ENCODE measurements at regions not wholly inside any gene's neighbourhood (a gene's known extent, or its start where the extent isn't known, plus 50 kb on each side); places are given as distances from the start of the nearest gene placed in this dataset.
"Not testable (repeated sequence)": the region's sequence is repeated elsewhere in the genome, so short reads cannot be mapped to it uniquely, and the experiment has no call there.

- peaks cover 9% of the 10 kb centered on the region; the same call in 1 of the 2 replicates for H3K4me1 ChIP-seq
- H3K4me3 ChIP-seq, result no peak overlapping the region
- H3K27me3 ChIP-seq, result no peaks in the 10 kb centered on the region; the same call in 1 of the 2 replicates
- no peak overlapping the region for H3K27ac ChIP-seq
- H3K9me3 ChIP-seq (replicated peaks), result no peaks in the 10 kb centered on the region
- no peaks in the 10 kb centered on the region for H3K36me3 ChIP-seq
- no peak for DNase-seq
Observed at GRCh38 chr2:42977270-42978174, 185.1 kb upstream of the HAAO start.

- Histone ChIP-seq H3K4me3 (no peak overlapping the region), H3K27me3 (no peaks in the 10 kb centered on the region; the same call in 1 of the 2 replicates), H3K36me3 (no peaks in the 10 kb centered on the region), H3K9me3 (replicated peaks) (no peaks in the 10 kb centered on the region), H3K27ac (no peak overlapping the region), H3K4me1 (peaks cover 9% of the 10 kb centered on the region; the same call in 1 of the 2 replicates)
- no peak for DNase-seq
Observed at GRCh38 chr2:42976351-42976750, 184.0 kb upstream of the HAAO start.

- peak; percentile 78 to 85 for DNase-seq
- Histone ChIP-seq H3K27me3 (no peaks in the 10 kb centered on the region; the same call in 1 of the 2 replicates), H3K36me3 (no peaks in the 10 kb centered on the region), H3K4me1 (peaks cover 9% of the 10 kb centered on the region; the same call in 1 of the 2 replicates), H3K27ac (no peak overlapping the region), H3K9me3 (replicated peaks) (no peaks in the 10 kb centered on the region), H3K4me3 (peak overlapping the region; percentile 42)
Observed at GRCh38 chr2:42974721-42975717, 182.6 kb upstream of the HAAO start.

- H3K36me3 ChIP-seq, result no peaks in the 10 kb centered on the region
- H3K9me3 ChIP-seq (replicated peaks), result no peaks in the 10 kb centered on the region
- H3K27ac ChIP-seq, result no peak overlapping the region
- DNase-seq, result peak in 1 of 2 experiments; percentile 43
- H3K27me3 ChIP-seq, result no peaks in the 10 kb centered on the region; the same call in 1 of the 2 replicates
- H3K4me3 ChIP-seq, result no peak overlapping the region
- H3K4me1 ChIP-seq, result peaks cover 9% of the 10 kb centered on the region; the same call in 1 of the 2 replicates
Observed at GRCh38 chr2:42974169-42974720, 181.9 kb upstream of the HAAO start.

GRCh38 chr2:42973726-42974125, 181.3 kb upstream of the HAAO start:
- Histone ChIP-seq H3K27me3 (no peaks in the 10 kb centered on the region; the same call in 1 of the 2 replicates), H3K9me3 (replicated peaks) (no peaks in the 10 kb centered on the region), H3K4me1 (peaks cover 9% of the 10 kb centered on the region; the same call in 1 of the 2 replicates), H3K4me3 (no peak overlapping the region), H3K27ac (no peak overlapping the region), H3K36me3 (no peaks in the 10 kb centered on the region)
- no peak for DNase-seq

GRCh38 chr2:42972933-42973516, 180.6 kb upstream of the HAAO start:
- not testable (repeated sequence) for H3K36me3 ChIP-seq; DNase-seq; H3K4me3 ChIP-seq; H3K27ac ChIP-seq; H3K27me3 ChIP-seq; H3K9me3 ChIP-seq (replicated peaks)
- H3K4me1 ChIP-seq, result peaks cover 13% of the 10 kb centered on the region

GRCh38 chr2:42971947-42972736, 179.8 kb upstream of the HAAO start:
- H3K9me3 ChIP-seq (replicated peaks), result no peaks in the 10 kb centered on the region
- H3K4me3 ChIP-seq, result no peak overlapping the region
- DNase-seq, result no peak
- H3K27ac ChIP-seq, result no peak overlapping the region
- H3K36me3 ChIP-seq, result no peaks in the 10 kb centered on the region
- H3K27me3 ChIP-seq, result no peaks in the 10 kb centered on the region; the same call in 1 of the 2 replicates
- peaks cover 20% of the 10 kb centered on the region for H3K4me1 ChIP-seq

GRCh38 chr2:42971381-42971780, 179.0 kb upstream of the HAAO start:
- H3K27me3 ChIP-seq, result no peaks in the 10 kb centered on the region; the same call in 1 of the 2 replicates
- H3K36me3 ChIP-seq, result no peaks in the 10 kb centered on the region
- DNase-seq, result no peak
- peaks cover 20% of the 10 kb centered on the region for H3K4me1 ChIP-seq
- H3K4me3 ChIP-seq, result no peak overlapping the region
- no peak overlapping the region for H3K27ac ChIP-seq
- no peaks in the 10 kb centered on the region for H3K9me3 ChIP-seq (replicated peaks)

GRCh38 chr2:42970151-42970550, 177.8 kb upstream of the HAAO start:
- no peak overlapping the region for H3K27ac ChIP-seq
- H3K4me3 ChIP-seq, result no peak overlapping the region
- no peaks in the 10 kb centered on the region for H3K9me3 ChIP-seq (replicated peaks)
- no peak for DNase-seq
- H3K36me3 ChIP-seq, result no peaks in the 10 kb centered on the region
- peaks cover 20% of the 10 kb centered on the region for H3K4me1 ChIP-seq
- no peaks in the 10 kb centered on the region for H3K27me3 ChIP-seq

GRCh38 chr2:42969231-42970150, 177.1 kb upstream of the HAAO start:
- no peaks in the 10 kb centered on the region for H3K9me3 ChIP-seq (replicated peaks)
- H3K27ac ChIP-seq, result no peak overlapping the region
- DNase-seq, result no peak
- no peaks in the 10 kb centered on the region for H3K36me3 ChIP-seq
- H3K4me1 ChIP-seq, result peaks cover 21% of the 10 kb centered on the region
- H3K4me3 ChIP-seq, result no peak overlapping the region
- H3K27me3 ChIP-seq, result no peaks in the 10 kb centered on the region

GRCh38 chr2:42967959-42968674, 175.7 kb upstream of the HAAO start:
- no peaks in the 10 kb centered on the region for H3K9me3 ChIP-seq (replicated peaks)
- H3K27me3 ChIP-seq, result no peaks in the 10 kb centered on the region
- DNase-seq, result peak; percentile 64 to 79
- peaks cover 25% of the 10 kb centered on the region for H3K4me1 ChIP-seq
- no peaks in the 10 kb centered on the region for H3K36me3 ChIP-seq
- no peak overlapping the region for H3K27ac ChIP-seq
- H3K4me3 ChIP-seq, result no peak overlapping the region

GRCh38 chr2:42965910-42966309, 173.5 kb upstream of the HAAO start:
- Histone ChIP-seq H3K36me3 (no peaks in the 10 kb centered on the region), H3K4me1 (peaks cover 36% of the 10 kb centered on the region), H3K9me3 (replicated peaks) (no peaks in the 10 kb centered on the region), H3K27ac (no peak overlapping the region), H3K27me3 (peaks cover 6% of the 10 kb centered on the region; the same call in 1 of the 2 replicates), H3K4me3 (no peak overlapping the region)
- no peak for DNase-seq

Data from SJCRH30 (cell line).